H9 (cell line): ENCODE measurements at regions not wholly inside any gene's neighbourhood (a gene's known extent, or its start where the extent isn't known, plus 50 kb on each side); places are given as distances from the start of the nearest gene placed in this dataset.
A peak's percentile ranks its signal among the peaks of the same experiment; 100 is the strongest.
"Not testable (repeated sequence)": the region's sequence is repeated elsewhere in the genome, so short reads cannot be mapped to it uniquely, and the experiment has no call there.

Experiments used
- DNase-seq: peaks from one replicate; pipeline ENCODE4 v3.0.0-alpha.2; 2017
- H2AFZ ChIP-seq: one replicate; pipeline ENCODE4 v1.6.1; 2013; ENCODE audit warnings: mild to moderate bottlenecking, low read length, control low read depth, moderate library complexity
- H2AK5ac ChIP-seq: 2 replicates; pipeline ENCODE4 v1.6.1; 2013; ENCODE audit warnings: low read length, control low read depth, mixed read lengths; ENCODE audit not compliant: insufficient read length
- H2BK120ac ChIP-seq: one replicate; pipeline ENCODE4 v1.6.1; 2013; ENCODE audit warnings: low read depth, mild to moderate bottlenecking, low read length, control low read depth, inconsistent platforms; ENCODE audit not compliant: poor library complexity, severe bottlenecking
- H2BK12ac ChIP-seq: 2 replicates; pipeline ENCODE4 v1.6.1; 2013; ENCODE audit warnings: low read length, control low read depth, mixed read lengths, low read depth; ENCODE audit not compliant: insufficient read length
- H2BK15ac ChIP-seq: 2 replicates; pipeline ENCODE4 v1.6.1; 2013; ENCODE audit warnings: low read depth, low read length, control low read depth
- H2BK20ac ChIP-seq: one replicate; pipeline ENCODE4 v1.6.1; 2013; ENCODE audit warnings: low read depth, mild to moderate bottlenecking, low read length, control low read depth, inconsistent platforms; ENCODE audit not compliant: poor library complexity, severe bottlenecking
- H2BK5ac ChIP-seq: 2 replicates; pipeline ENCODE4 v1.6.1; 2013; ENCODE audit warnings: low read length, control low read depth, mixed read lengths; ENCODE audit not compliant: insufficient read length
- H3K14ac ChIP-seq: 2 replicates; pipeline ENCODE4 v1.6.1; 2013; ENCODE audit warnings: low read length, control low read depth; ENCODE audit not compliant: insufficient read depth
- H3K18ac ChIP-seq: 2 replicates; pipeline ENCODE4 v1.6.1; 2013; ENCODE audit warnings: low read depth, mild to moderate bottlenecking, mixed read lengths, low read length, control low read depth; ENCODE audit not compliant: insufficient read length
- H3K23ac ChIP-seq: 2 replicates; pipeline ENCODE4 v1.6.1; 2013; ENCODE audit warnings: low read length, control low read depth, mixed read lengths, low read depth; ENCODE audit not compliant: insufficient read length
- H3K23me2 ChIP-seq: 2 replicates; pipeline ENCODE4 v1.6.1; 2013; ENCODE audit warnings: low read depth, mild to moderate bottlenecking, mixed read lengths, low read length, control low read depth; ENCODE audit not compliant: insufficient read length, poor library complexity, severe bottlenecking
- H3K27ac ChIP-seq: 2 replicates; pipeline ENCODE4 v1.5.1; 2013; ENCODE audit warnings: low read length, control low read depth, mixed read lengths, low read depth; ENCODE audit not compliant: insufficient read length
- H3K27me3 ChIP-seq: 2 replicates; pipeline ENCODE4 v1.6.1; 2013; ENCODE audit warnings: low read length, control low read depth, inconsistent platforms; ENCODE audit not compliant: insufficient read depth
- H3K4ac ChIP-seq: 2 replicates; pipeline ENCODE4 v1.6.1; 2013; ENCODE audit warnings: low read depth, mild to moderate bottlenecking, control low read depth, inconsistent platforms, low read length, moderate library complexity
- H3K4me1 ChIP-seq: 2 replicates; pipeline ENCODE4 v1.6.1; 2013; ENCODE audit warnings: low read length, control low read depth, inconsistent platforms; ENCODE audit not compliant: insufficient read depth
- H3K4me2 ChIP-seq: 2 replicates; pipeline ENCODE4 v1.6.1; 2013; ENCODE audit warnings: low read length, control low read depth, mixed read lengths; ENCODE audit not compliant: insufficient read length, insufficient read depth
- H3K56ac ChIP-seq: 2 replicates; pipeline ENCODE4 v1.6.1; 2013; ENCODE audit warnings: low read depth, mild to moderate bottlenecking, mixed read lengths, low read length, control low read depth; ENCODE audit not compliant: insufficient read length
- H3K79me1 ChIP-seq: 2 replicates; pipeline ENCODE4 v1.6.1; 2013; ENCODE audit warnings: low read depth, mild to moderate bottlenecking, moderate library complexity, low read length, control low read depth, inconsistent platforms; ENCODE audit not compliant: insufficient read depth, poor library complexity, severe bottlenecking
- H3K79me2 ChIP-seq: 2 replicates; pipeline ENCODE4 v1.6.1; 2013; ENCODE audit warnings: low read length, control low read depth, inconsistent platforms; ENCODE audit not compliant: insufficient read depth
- H3K9ac ChIP-seq: 2 replicates; pipeline ENCODE4 v1.6.1; 2013; ENCODE audit warnings: low read length, control low read depth, mixed read lengths; ENCODE audit not compliant: insufficient read length; ENCODE audit errors: extremely low read depth
- H3K9me3 ChIP-seq: one replicate; pipeline ENCODE4 v1.6.1; 2013; ENCODE audit warnings: low read depth, low read length, inconsistent platforms; ENCODE audit not compliant: control insufficient read depth
- H3T11ph ChIP-seq: one replicate; pipeline ENCODE4 v1.6.1; 2013; ENCODE audit warnings: mild to moderate bottlenecking, low read length, control low read depth, inconsistent platforms
- H4K20me1 ChIP-seq: one replicate; pipeline ENCODE4 v1.6.1; 2013; ENCODE audit not compliant: control insufficient read depth, insufficient read length, insufficient read depth
- H4K5ac ChIP-seq: 2 replicates; pipeline ENCODE4 v1.6.1; 2013; ENCODE audit warnings: low read depth, mild to moderate bottlenecking, mixed read lengths, low read length, control low read depth; ENCODE audit not compliant: insufficient read length
- H4K8ac ChIP-seq: replicated peaks from 2 replicates; pipeline ENCODE4 v1.6.1; 2013; ENCODE audit warnings: low read length, control low read depth, mixed read lengths, low read depth; ENCODE audit not compliant: insufficient read length
- H4K91ac ChIP-seq: 2 replicates; pipeline ENCODE4 v1.6.1; 2013; ENCODE audit warnings: low read depth, mild to moderate bottlenecking, moderate library complexity, mixed read lengths, low read length, control low read depth; ENCODE audit not compliant: insufficient read length
- H3K27ac Mint-ChIP-seq, 3 experiments: 2 replicates in 2 of 3; 3 replicates in 1 of 3; pipeline ENCODE4 v1.8.0; 2020 to 2021; ENCODE audit warnings: mixed read lengths in 3 of 3, mild to moderate bottlenecking in 1 of 3, moderate library complexity in 1 of 3
- H3K27me3 Mint-ChIP-seq: 2 replicates; pipeline ENCODE4 v1.8.0; 2021; ENCODE audit warnings: low read depth, mild to moderate bottlenecking, moderate library complexity, mixed read lengths
- H3K36me3 Mint-ChIP-seq, 3 experiments: 2 replicates in 2 of 3; 3 replicates in 1 of 3; pipeline ENCODE4 v1.8.0; 2020 to 2021; ENCODE audit warnings: low read depth in 3 of 3, mixed read lengths in 3 of 3; ENCODE audit not compliant: insufficient read depth in 1 of 3
- H3K4me1 Mint-ChIP-seq, 2 experiments: 2 replicates each; pipeline ENCODE4 v1.8.0; 2020; ENCODE audit warnings: mixed read lengths in 2 of 2
- H3K4me3 Mint-ChIP-seq, 2 experiments: 2 replicates in 1 of 2; 3 replicates in 1 of 2; pipeline ENCODE4 v1.8.0; 2020 to 2021; ENCODE audit warnings: mild to moderate bottlenecking in 2 of 2, mixed read lengths in 2 of 2, moderate library complexity in 1 of 2
- H3K9me3 Mint-ChIP-seq, 2 experiments: 2 replicates in 1 of 2; 3 replicates in 1 of 2; pipeline ENCODE4 v1.8.0; 2020; ENCODE audit warnings: mild to moderate bottlenecking in 2 of 2, mixed read lengths in 2 of 2, moderate library complexity in 1 of 2
- WGBS: extraction: QIAGEN DNeasy Blood & Tissue Kit; methylation state at CpG from one replicate; pipeline ENCODE4 v1.1.7; 2013; ENCODE audit warnings: missing lambda C conversion rate, low lambda C conversion rate, mixed read lengths; ENCODE audit not compliant: insufficient read length; ENCODE audit errors: extremely low coverage; 5-methylcytosine and 5-hydroxymethylcytosine counted together
- TF ChIP-seq, protein P1 (sequence below): fragments of 200-600 bp; sonication (generic); conservative IDR thresholded peaks from 3 replicates; pipeline ENCODE4 v1.8.0; 2021; ENCODE audit warnings: antibody characterized with exemption, mild to moderate bottlenecking

DNA sequence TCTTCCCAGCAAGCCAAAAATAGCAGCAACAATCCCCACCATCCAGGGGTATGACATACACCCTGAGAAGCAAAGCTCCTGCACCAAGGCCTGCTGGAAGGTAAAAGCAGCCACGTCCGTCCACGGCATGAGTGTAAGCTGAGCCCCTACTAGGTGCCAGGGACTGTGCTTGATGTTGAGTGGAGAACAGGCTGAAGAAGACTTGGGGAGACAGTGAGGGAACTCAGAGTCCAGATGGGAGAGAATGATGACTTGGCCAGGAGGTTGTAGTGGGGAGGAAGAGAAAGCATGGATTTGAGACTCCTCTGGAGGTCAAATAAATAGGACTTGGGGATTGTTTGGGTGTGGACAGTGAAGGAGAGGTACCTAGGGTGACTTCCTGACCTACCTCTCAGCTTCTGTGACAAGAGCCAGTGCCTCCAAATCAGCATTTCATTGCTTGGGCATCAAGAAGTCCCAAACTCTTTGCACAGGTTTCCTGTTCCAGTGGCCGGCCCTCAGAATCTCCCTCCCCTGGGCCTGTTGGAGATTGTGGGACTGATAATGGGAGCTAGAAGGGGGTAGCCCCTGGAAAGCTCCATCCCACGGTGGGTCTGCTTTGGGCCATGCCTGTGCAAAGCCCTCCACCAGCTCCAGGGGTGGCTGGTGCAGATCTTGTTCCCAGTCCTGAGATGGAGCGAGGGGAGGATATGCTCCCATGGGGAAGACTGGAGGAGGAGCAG, 58.3 kb upstream of the ADAMTS2 start:
- Mint-ChIP-seq H3K4me1 (no peaks in the 10 kb centered on the region), H3K4me3 (no peak overlapping the region), H3K9me3 (peaks cover 46 to 47% of the 10 kb centered on the region in 2 experiments), H3K27me3 (peaks cover 13% of the 10 kb centered on the region), H3K36me3 (peaks cover 9 to 24% (median 10%) of the 10 kb centered on the region in 3 experiments; a peak in 6 of 7 replicates), H3K27ac (no peak overlapping the region)
- H3K23ac ChIP-seq, result no peak overlapping the region
- no peak overlapping the region for H3K4me2 ChIP-seq
- no peak overlapping the region for H4K91ac ChIP-seq
- no peaks in the 10 kb centered on the region for H3K4me1 ChIP-seq
- no peak overlapping the region for H3K18ac ChIP-seq
- no peak overlapping the region for H3K4ac ChIP-seq
- H4K20me1 ChIP-seq, result no peaks in the 10 kb centered on the region
- no peak overlapping the region for H3K56ac ChIP-seq
- DNase-seq, result peak; percentile 4
- no peak overlapping the region for H3K14ac ChIP-seq
- no peak overlapping the region for H2BK15ac ChIP-seq
- no peak overlapping the region for H4K5ac ChIP-seq
- no peak overlapping the region for H2BK20ac ChIP-seq
- H2BK120ac ChIP-seq, result no peak overlapping the region
- TF ChIP-seq, protein P1, sequence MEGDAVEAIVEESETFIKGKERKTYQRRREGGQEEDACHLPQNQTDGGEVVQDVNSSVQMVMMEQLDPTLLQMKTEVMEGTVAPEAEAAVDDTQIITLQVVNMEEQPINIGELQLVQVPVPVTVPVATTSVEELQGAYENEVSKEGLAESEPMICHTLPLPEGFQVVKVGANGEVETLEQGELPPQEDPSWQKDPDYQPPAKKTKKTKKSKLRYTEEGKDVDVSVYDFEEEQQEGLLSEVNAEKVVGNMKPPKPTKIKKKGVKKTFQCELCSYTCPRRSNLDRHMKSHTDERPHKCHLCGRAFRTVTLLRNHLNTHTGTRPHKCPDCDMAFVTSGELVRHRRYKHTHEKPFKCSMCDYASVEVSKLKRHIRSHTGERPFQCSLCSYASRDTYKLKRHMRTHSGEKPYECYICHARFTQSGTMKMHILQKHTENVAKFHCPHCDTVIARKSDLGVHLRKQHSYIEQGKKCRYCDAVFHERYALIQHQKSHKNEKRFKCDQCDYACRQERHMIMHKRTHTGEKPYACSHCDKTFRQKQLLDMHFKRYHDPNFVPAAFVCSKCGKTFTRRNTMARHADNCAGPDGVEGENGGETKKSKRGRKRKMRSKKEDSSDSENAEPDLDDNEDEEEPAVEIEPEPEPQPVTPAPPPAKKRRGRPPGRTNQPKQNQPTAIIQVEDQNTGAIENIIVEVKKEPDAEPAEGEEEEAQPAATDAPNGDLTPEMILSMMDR, result no peak
- H3K79me2 ChIP-seq, result no peaks in the 10 kb centered on the region
- H4K8ac ChIP-seq, result no peak overlapping the region
- H3T11ph ChIP-seq, result no peak overlapping the region
- no peaks in the 10 kb centered on the region for H3K27me3 ChIP-seq
- H3K79me1 ChIP-seq, result no peaks in the 10 kb centered on the region
- H2AFZ ChIP-seq, result no peak overlapping the region
- H3K23me2 ChIP-seq, result no peaks in the 10 kb centered on the region
- WGBS, result no CpG with 5 or more reads among the region's 6 CpGs
- no peak overlapping the region for H2BK5ac ChIP-seq
- peaks cover 27% of the 10 kb centered on the region for H3K9me3 ChIP-seq
- H2BK12ac ChIP-seq, result no peak overlapping the region
- no peak overlapping the region for H3K27ac ChIP-seq
- no peak overlapping the region for H2AK5ac ChIP-seq
- H3K9ac ChIP-seq, result no peak overlapping the region

DNA sequence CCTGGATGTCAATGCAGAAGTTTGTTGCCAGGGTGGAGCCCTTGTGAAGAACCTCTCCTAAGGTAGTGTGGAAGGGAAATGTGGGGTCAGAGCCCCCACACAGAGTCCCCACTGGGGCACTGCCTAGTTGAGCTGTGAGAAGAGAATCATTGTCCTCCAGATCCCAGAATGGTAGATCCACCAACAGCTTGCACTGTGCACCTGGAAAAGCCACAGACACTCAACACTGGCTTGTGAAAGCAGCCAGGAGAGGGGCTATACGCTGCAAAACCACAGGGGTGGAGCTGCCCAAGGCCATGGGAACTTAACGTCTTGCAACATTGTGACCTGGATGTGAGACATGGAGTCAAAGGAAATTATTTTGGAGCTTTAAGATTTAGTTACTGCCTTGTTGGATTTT, 55.2 kb upstream of the ADAMTS2 start:
- WGBS, result no CpG with 5 or more reads among the region's 2 CpGs
- not testable (repeated sequence) for H4K20me1 ChIP-seq, H3T11ph ChIP-seq

More for the DNA sequence above, 55.2 kb upstream of the ADAMTS2 start:
- not testable (repeated sequence) for H3K9ac ChIP-seq, DNase-seq, H2BK120ac ChIP-seq, H2BK15ac ChIP-seq, H4K8ac ChIP-seq, H3K4ac ChIP-seq, H3K4me1 Mint-ChIP-seq, H3K27ac Mint-ChIP-seq, H3K14ac ChIP-seq, H2AK5ac ChIP-seq, H2BK20ac ChIP-seq, H3K79me1 ChIP-seq, H4K91ac ChIP-seq, H4K5ac ChIP-seq, H2BK5ac ChIP-seq, H3K27ac ChIP-seq, H3K4me2 ChIP-seq, H2BK12ac ChIP-seq, H3K23me2 ChIP-seq, H3K4me3 Mint-ChIP-seq, H3K23ac ChIP-seq, H3K79me2 ChIP-seq, H3K4me1 ChIP-seq, H3K56ac ChIP-seq, H2AFZ ChIP-seq, H3K18ac ChIP-seq, H3K27me3 ChIP-seq
- Mint-ChIP-seq H3K36me3 (peaks cover 10 to 25% (median 11%) of the 10 kb centered on the region in 3 experiments; a peak in 6 of 7 replicates), H3K9me3 (peaks cover 58 to 68% of the 10 kb centered on the region in 2 experiments), H3K27me3 (peaks cover 13% of the 10 kb centered on the region)
- peaks cover 29% of the 10 kb centered on the region for H3K9me3 ChIP-seq
